HL-60 (cell line): ENCODE measurements at regions not wholly inside any gene's neighbourhood (a gene's known extent, or its start where the extent isn't known, plus 50 kb on each side); places are given as distances from the start of the nearest gene placed in this dataset.

Experiments used
- DNase-seq, 2 experiments: peaks; one replicate each; pipeline ENCODE4 v3.0.0-alpha.2; 2010 to 2020; ENCODE audit warnings: low read depth in 1 of 2, low spot score in 1 of 2
- H3K27ac ChIP-seq: fragments of 250-450 bp; sonication (Bioruptor Pico); replicated peaks from 2 replicates; pipeline ENCODE4 v1.5.1; 2020; ENCODE audit warnings: mild to moderate bottlenecking, moderate library complexity
- H3K27me3 ChIP-seq: fragments of 250-450 bp; sonication (Bioruptor Pico); 2 replicates; pipeline ENCODE4 v1.5.1; 2021; ENCODE audit warnings: mild to moderate bottlenecking, moderate library complexity; ENCODE audit not compliant: insufficient read depth, poor library complexity, severe bottlenecking
- H3K4me3 ChIP-seq: replicated peaks from 2 replicates; pipeline ENCODE4 v1.5.1; 2011; ENCODE audit warnings: mild to moderate bottlenecking, control low read depth, low read length; ENCODE audit not compliant: insufficient read depth
- GABPA ChIP-seq: IDR thresholded peaks from 2 replicates; pipeline ENCODE4 v1.6.1; 2012; ENCODE audit warnings: low read depth
- POLR2AphosphoS5 ChIP-seq: IDR thresholded peaks from 2 replicates; pipeline ENCODE4 v1.6.1; 2012; ENCODE audit warnings: low read depth
- SPI1 ChIP-seq: IDR thresholded peaks from 2 replicates; pipeline ENCODE4 v1.6.1; 2012; ENCODE audit warnings: low read depth, mild to moderate bottlenecking, borderline replicate concordance
- TF ChIP-seq, protein P1 (sequence below): IDR thresholded peaks from 2 replicates; pipeline ENCODE4 v1.6.1; 2012; ENCODE audit warnings: low read depth; ENCODE audit not compliant: insufficient replicate concordance
- TF ChIP-seq, protein P2 (sequence below): IDR thresholded peaks from one replicate; pipeline ENCODE4 v1.5.1; 2011; ENCODE audit warnings: low read length, control low read depth, inconsistent platforms; ENCODE audit not compliant: insufficient read depth

DNA sequence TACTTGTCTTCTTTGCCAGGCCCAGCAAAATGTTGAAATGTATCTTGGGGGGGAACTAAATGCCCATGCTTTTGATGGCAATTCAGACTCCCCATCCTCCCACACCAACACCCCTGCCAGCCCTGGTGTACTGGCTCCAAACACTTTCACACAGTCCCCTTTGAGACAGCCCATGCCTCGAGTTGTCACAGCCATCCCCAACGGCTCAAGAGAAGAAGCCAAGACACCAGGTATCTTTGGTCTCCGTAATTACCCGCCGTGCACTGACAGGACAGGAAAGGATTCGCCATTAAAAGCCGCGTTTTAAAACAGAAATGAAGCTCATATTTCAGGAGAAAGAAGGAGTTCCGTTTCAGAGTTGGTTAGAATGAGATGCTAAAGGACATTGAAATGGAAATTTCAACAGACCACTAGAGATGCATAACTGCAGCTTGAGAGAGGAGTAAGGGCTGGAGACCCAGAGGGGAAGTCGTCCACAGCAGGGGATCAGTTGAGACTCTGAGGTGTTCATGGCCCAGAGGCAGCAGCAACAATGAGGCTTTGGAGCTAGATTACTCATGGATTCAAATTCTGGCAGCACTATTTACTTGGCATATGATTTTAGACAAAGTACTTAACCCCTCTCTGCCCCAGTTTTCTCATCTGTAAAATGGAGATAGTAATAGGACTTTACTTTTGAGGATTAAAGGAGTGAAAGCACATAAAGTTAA is 63.5 kb upstream of the ADGRF1 start:
- no peak for DNase-seq
- H3K27ac ChIP-seq, result no peak overlapping the region

DNA sequence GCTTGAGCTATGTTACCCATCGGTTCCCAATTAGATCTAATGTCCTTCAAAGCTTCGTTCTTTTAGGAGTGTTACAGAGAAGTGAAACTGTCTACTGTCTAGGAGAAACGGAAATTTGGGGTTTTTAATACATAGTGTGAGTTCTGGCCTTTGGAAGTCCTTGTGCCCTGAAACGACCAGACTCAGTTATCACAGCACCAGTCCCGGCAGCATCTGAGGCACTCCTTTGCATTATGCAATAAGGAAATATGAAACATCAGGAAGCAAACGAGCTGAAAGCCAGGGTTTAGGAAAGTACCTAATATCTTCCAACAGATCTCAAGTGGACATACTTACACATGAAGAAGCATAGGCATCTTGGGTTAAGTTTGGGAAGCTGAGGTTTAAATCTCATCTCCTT is 61.8 kb upstream of the ADGRF1 start:
- peak in 1 of 2 experiments; percentile 8 for DNase-seq
- Histone ChIP-seq H3K27me3 (no peaks in the 10 kb centered on the region), H3K27ac (no peak overlapping the region), H3K4me3 (no peak overlapping the region)
- TF ChIP-seq, protein P1, sequence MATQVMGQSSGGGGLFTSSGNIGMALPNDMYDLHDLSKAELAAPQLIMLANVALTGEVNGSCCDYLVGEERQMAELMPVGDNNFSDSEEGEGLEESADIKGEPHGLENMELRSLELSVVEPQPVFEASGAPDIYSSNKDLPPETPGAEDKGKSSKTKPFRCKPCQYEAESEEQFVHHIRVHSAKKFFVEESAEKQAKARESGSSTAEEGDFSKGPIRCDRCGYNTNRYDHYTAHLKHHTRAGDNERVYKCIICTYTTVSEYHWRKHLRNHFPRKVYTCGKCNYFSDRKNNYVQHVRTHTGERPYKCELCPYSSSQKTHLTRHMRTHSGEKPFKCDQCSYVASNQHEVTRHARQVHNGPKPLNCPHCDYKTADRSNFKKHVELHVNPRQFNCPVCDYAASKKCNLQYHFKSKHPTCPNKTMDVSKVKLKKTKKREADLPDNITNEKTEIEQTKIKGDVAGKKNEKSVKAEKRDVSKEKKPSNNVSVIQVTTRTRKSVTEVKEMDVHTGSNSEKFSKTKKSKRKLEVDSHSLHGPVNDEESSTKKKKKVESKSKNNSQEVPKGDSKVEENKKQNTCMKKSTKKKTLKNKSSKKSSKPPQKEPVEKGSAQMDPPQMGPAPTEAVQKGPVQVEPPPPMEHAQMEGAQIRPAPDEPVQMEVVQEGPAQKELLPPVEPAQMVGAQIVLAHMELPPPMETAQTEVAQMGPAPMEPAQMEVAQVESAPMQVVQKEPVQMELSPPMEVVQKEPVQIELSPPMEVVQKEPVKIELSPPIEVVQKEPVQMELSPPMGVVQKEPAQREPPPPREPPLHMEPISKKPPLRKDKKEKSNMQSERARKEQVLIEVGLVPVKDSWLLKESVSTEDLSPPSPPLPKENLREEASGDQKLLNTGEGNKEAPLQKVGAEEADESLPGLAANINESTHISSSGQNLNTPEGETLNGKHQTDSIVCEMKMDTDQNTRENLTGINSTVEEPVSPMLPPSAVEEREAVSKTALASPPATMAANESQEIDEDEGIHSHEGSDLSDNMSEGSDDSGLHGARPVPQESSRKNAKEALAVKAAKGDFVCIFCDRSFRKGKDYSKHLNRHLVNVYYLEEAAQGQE, result no peak
- no peak for TF ChIP-seq POLR2AphosphoS5
- no peak for TF ChIP-seq GABPA
- no peak for TF ChIP-seq SPI1
- TF ChIP-seq, protein P2, sequence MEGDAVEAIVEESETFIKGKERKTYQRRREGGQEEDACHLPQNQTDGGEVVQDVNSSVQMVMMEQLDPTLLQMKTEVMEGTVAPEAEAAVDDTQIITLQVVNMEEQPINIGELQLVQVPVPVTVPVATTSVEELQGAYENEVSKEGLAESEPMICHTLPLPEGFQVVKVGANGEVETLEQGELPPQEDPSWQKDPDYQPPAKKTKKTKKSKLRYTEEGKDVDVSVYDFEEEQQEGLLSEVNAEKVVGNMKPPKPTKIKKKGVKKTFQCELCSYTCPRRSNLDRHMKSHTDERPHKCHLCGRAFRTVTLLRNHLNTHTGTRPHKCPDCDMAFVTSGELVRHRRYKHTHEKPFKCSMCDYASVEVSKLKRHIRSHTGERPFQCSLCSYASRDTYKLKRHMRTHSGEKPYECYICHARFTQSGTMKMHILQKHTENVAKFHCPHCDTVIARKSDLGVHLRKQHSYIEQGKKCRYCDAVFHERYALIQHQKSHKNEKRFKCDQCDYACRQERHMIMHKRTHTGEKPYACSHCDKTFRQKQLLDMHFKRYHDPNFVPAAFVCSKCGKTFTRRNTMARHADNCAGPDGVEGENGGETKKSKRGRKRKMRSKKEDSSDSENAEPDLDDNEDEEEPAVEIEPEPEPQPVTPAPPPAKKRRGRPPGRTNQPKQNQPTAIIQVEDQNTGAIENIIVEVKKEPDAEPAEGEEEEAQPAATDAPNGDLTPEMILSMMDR, result no peak

More for the DNA sequence above, 63.5 kb upstream of the ADGRF1 start:
- no peak for TF ChIP-seq POLR2AphosphoS5
- TF ChIP-seq, protein P1, result no peak
- TF ChIP-seq, protein P2, result no peak
- no peak for TF ChIP-seq GABPA
- TF ChIP-seq SPI1, result no peak
- no peak overlapping the region for H3K4me3 ChIP-seq
- no peaks in the 10 kb centered on the region for H3K27me3 ChIP-seq

DNA sequence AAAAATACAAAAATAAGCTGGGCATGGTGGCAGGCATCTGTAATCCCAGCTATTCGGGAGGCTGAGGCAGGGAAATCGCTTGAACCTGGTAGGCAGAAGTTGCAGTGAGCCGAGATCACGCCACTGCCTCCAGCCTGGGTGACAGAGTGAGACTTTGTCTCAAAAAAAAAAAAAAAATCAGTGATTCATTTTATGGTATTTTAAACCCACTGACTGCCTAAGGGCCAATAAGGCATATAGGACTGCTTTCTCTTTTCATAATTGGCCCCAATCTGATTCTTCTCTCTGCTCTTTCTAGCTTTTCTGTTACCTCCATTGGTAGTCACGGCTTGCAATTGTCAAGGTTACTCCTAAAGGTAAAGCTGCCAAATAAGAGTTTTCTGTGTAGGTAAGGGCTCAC is 60.2 kb upstream of the ADGRF1 start:
- no peak for DNase-seq
- no peak for TF ChIP-seq SPI1
- no peak for TF ChIP-seq GABPA
- TF ChIP-seq, protein P2, result no peak
- Histone ChIP-seq H3K27ac (no peak overlapping the region), H3K27me3 (no peaks in the 10 kb centered on the region), H3K4me3 (no peak overlapping the region)

DNA sequence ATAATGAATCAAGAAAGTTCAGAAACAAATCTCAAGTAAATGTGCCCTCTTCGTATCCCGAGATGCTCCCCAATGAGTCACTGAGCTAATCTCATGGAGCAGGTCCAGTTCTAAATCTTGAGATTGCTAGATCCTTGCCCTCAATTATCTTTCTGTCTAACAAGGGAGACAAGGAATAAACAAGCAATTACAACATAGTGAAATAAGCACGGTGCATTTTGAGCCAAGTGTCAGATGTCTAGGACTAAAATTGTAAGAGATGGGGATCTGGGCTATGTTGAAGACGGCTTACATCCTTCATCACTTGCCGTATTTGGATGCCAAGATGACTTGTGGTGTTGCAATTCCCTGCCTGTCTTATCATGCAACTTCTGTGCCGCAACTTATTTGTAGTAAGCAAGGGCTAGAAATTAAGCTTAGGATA is 56.5 kb upstream of the ADGRF1 start:
- DNase-seq, result peak in 1 of 2 experiments; percentile 18
- Histone ChIP-seq H3K4me3 (no peak overlapping the region), H3K27me3 (no peaks in the 10 kb centered on the region), H3K27ac (no peak overlapping the region)
- TF ChIP-seq POLR2AphosphoS5, result no peak
- no peak for TF ChIP-seq SPI1
- TF ChIP-seq, protein P2, result no peak
- TF ChIP-seq, protein P1, result no peak
- no peak for TF ChIP-seq GABPA
